Esophagus muscularis mucosa (tissue), 4 donors: ENCODE measurements at regions not wholly inside any gene's neighbourhood (a gene's known extent, or its start where the extent isn't known, plus 50 kb on each side); places are given as distances from the start of the nearest gene placed in this dataset.

Experiments used
- DNase-seq: peaks from one replicate; pipeline ENCODE4 v3.0.0-alpha.2; 2017; ENCODE audit errors: extremely low spot score
- H3K27ac ChIP-seq, 4 donors: fragments of 200-600 bp; sonication (generic); replicated peaks in 1 of 4; 1 replicate in 3 of 4; 2 replicates in 1 of 4; pipeline ENCODE4 v1.5.1; 2016 to 2019; ENCODE audit warnings: mild to moderate bottlenecking in 1 of 4
- H3K27me3 ChIP-seq, 4 donors: fragments of 200-600 bp; sonication (generic); one replicate each; pipeline versions ENCODE4 v1.5.1 to v1.6.0; 2016 to 2019
- H3K36me3 ChIP-seq, 4 donors: fragments of 200-600 bp; sonication (generic); one replicate each; pipeline ENCODE4 v1.5.1; 2016 to 2019
- H3K4me1 ChIP-seq, 4 donors: fragments of 200-600 bp; sonication (generic); one replicate each; pipeline ENCODE4 v1.5.1; 2016 to 2019
- H3K4me3 ChIP-seq, 4 donors: fragments of 200-600 bp; sonication (generic); 1 replicate in 2 of 4; 2 replicates in 2 of 4; pipeline ENCODE4 v1.5.1; 2016 to 2019; ENCODE audit warnings: mild to moderate bottlenecking in 4 of 4, moderate library complexity in 1 of 4
- H3K9me3 ChIP-seq, 4 donors: fragments of 200-600 bp; sonication (generic); 1 replicate in 3 of 4; 2 replicates in 1 of 4; pipeline ENCODE4 v1.5.1; 2016 to 2019
- CTCF ChIP-seq, 3 experiments: fragments of 200-600 bp in 2 of 3; fragments of 450-650 bp in 1 of 3; sonication (generic) in 2 of 3; IDR thresholded peaks; one replicate each; pipeline ENCODE4 v1.5.1; 2017 to 2019; ENCODE audit warnings: antibody characterized with exemption in 3 of 3, mild to moderate bottlenecking in 2 of 3, moderate library complexity in 1 of 3
- EP300 ChIP-seq: sonication (generic); formaldehyde crosslinking; IDR thresholded peaks from one replicate; pipeline ENCODE4 v1.6.1; 2017; ENCODE audit warnings: antibody characterized with exemption
- POLR2A ChIP-seq: fragments of 450-650 bp; IDR thresholded peaks from one replicate; pipeline ENCODE4 v1.6.1; 2017; ENCODE audit warnings: antibody characterized with exemption, moderate library complexity, mild to moderate bottlenecking, low read depth
- POLR2AphosphoS5 ChIP-seq, 2 donors: sonication (generic); formaldehyde crosslinking; IDR thresholded peaks; one replicate each; pipeline ENCODE4 v1.6.1; 2017; ENCODE audit warnings: antibody characterized with exemption in 2 of 2
- WGBS: methylation state at CpG from one replicate; pipeline ENCODE4 v1.1.5; 2018; 5-methylcytosine and 5-hydroxymethylcytosine counted together
- intact Hi-C: fragments of 100-400 bp; cut with DNase I; formaldehyde crosslinking; loops from one replicate; pipeline ENCODE4 v1.15.1; 2023

- WGBS, result 65% methylated on average over 5 of the region's 5 CpGs
- Histone ChIP-seq H3K27me3 (no peaks in the 10 kb centered on the region), H3K27ac (no peak overlapping the region), H3K4me1 (no peaks in the 10 kb centered on the region), H3K9me3 (no peaks in the 10 kb centered on the region), H3K4me3 (no peak overlapping the region), H3K36me3 (no peaks in the 10 kb centered on the region)
- intact Hi-C loops, result no loop called here
- no peak for DNase-seq
- no peak for TF ChIP-seq POLR2AphosphoS5 (IDR thresholded peaks at IDR 0.05)
- no peak for TF ChIP-seq EP300
- no peak for TF ChIP-seq POLR2A
These were observed 987.7 kb upstream of the GRIA3 start for GRCh38 chrX:122196343-122196742.

- Histone ChIP-seq H3K4me1 (no peaks in the 10 kb centered on the region), H3K4me3 (no peak overlapping the region), H3K36me3 (no peaks in the 10 kb centered on the region), H3K27ac (no peak overlapping the region), H3K9me3 (no peaks in the 10 kb centered on the region), H3K27me3 (no peaks in the 10 kb centered on the region)
- 39% methylated on average over 3 of the region's 3 CpGs for WGBS
- intact Hi-C loops, result no loop called here
- DNase-seq, result no peak
- TF ChIP-seq EP300 (no peak), POLR2AphosphoS5 (IDR thresholded peaks at IDR 0.05) (no peak), CTCF (IDR thresholded peaks at IDR 0.05) (no peak), POLR2A (no peak)
These were observed 980.7 kb upstream of the GRIA3 start for GRCh38 chrX:122203399-122203798.

- intact Hi-C loops, result no loop called here
- no peak overlapping the region for H3K27ac ChIP-seq
- no peak for TF ChIP-seq EP300
- no peak for TF ChIP-seq POLR2AphosphoS5 (IDR thresholded peaks at IDR 0.05)
- TF ChIP-seq POLR2A, result no peak
- no peak for TF ChIP-seq CTCF (IDR thresholded peaks at IDR 0.05)
These were observed 965.4 kb upstream of the GRIA3 start for GRCh38 chrX:122218666-122219065.

GRCh38 chrX:122219226-122219625, 964.9 kb upstream of the GRIA3 start:
- no peak overlapping the region for H3K27ac ChIP-seq
- H3K9me3 ChIP-seq, result no peaks in the 10 kb centered on the region
- TF ChIP-seq CTCF (IDR thresholded peaks at IDR 0.05) (no peak), EP300 (no peak)
- H3K4me3 ChIP-seq, result no peak overlapping the region
- 89% methylated on average over 1 of the region's 1 CpG for WGBS
- no peaks in the 10 kb centered on the region for H3K4me1 ChIP-seq
- intact Hi-C loops, result no loop called here
- H3K27me3 ChIP-seq, result no peaks in the 10 kb centered on the region
- H3K36me3 ChIP-seq, result no peaks in the 10 kb centered on the region
- DNase-seq, result no peak

More at GRCh38 chrX:122218666-122219065, 965.4 kb upstream of the GRIA3 start:
- Histone ChIP-seq H3K4me1 (no peaks in the 10 kb centered on the region), H3K36me3 (no peaks in the 10 kb centered on the region), H3K27me3 (no peaks in the 10 kb centered on the region), H3K9me3 (no peaks in the 10 kb centered on the region), H3K4me3 (no peak overlapping the region)
- DNase-seq, result no peak
- WGBS, result 67% methylated on average over 4 of the region's 4 CpGs

- Histone ChIP-seq H3K27me3 (no peaks in the 10 kb centered on the region), H3K27ac (no peak overlapping the region), H3K9me3 (no peaks in the 10 kb centered on the region), H3K36me3 (no peaks in the 10 kb centered on the region), H3K4me3 (no peak overlapping the region), H3K4me1 (no peaks in the 10 kb centered on the region)
- intact Hi-C loops, result no loop called here
- no peak for DNase-seq
- WGBS, result 72% methylated on average over 3 of the region's 3 CpGs
- TF ChIP-seq EP300, result no peak
- no peak for TF ChIP-seq POLR2A
- TF ChIP-seq CTCF (IDR thresholded peaks at IDR 0.05), result no peak
- no peak for TF ChIP-seq POLR2AphosphoS5 (IDR thresholded peaks at IDR 0.05)
These were observed 964.3 kb upstream of the GRIA3 start for GRCh38 chrX:122219735-122220134.
